ENCODE measurements at regions not wholly inside any gene's neighbourhood (a gene's known extent, or its start where the extent isn't known, plus 50 kb on each side); places are given as distances from the start of the nearest gene placed in this dataset.

- TF ChIP-seq CTCF (conservative IDR thresholded peaks at IDR 0.05; ENCODE audit: low read depth, low read length) (no peak), EZH2phosphoT487 (IDR thresholded peaks at IDR 0.05; ENCODE audit: borderline replicate concordance, low read length) (no peak), EZH2 (IDR thresholded peaks at IDR 0.05; ENCODE audit: low read length, unreplicated experiment) (no peak)
These were observed 85.9 kb upstream of the GRK3 start for GRCh38 chr22:25478528-25478927.

Measured in PC-3 (cell line).